CD14-positive monocyte (primary cell): ENCODE measurements at regions not wholly inside any gene's neighbourhood (a gene's known extent, or its start where the extent isn't known, plus 50 kb on each side); places are given as distances from the start of the nearest gene placed in this dataset.

ENCODE experiments used
- DNase-seq, 3 donors: peaks; one replicate each; pipeline ENCODE4 v3.0.0-alpha.2; 2011 to 2022
- H2AFZ ChIP-seq: 2 replicates; pipeline ENCODE4 v1.6.0; 2012; ENCODE audit warnings: mild to moderate bottlenecking, low read depth, low read length, inconsistent platforms; ENCODE audit not compliant: insufficient read depth, poor library complexity, severe bottlenecking
- H3K27ac ChIP-seq, 2 donors: 1 replicate in 1 of 2; 2 replicates in 1 of 2; pipeline ENCODE4 v1.5.1; 2012 to 2013; ENCODE audit warnings: low read length in 2 of 2, control low read depth in 1 of 2, inconsistent platforms in 1 of 2, low read depth in 1 of 2, mild to moderate bottlenecking in 1 of 2
- H3K27me3 ChIP-seq, 2 donors: one replicate each; pipeline versions ENCODE4 v1.6.0 to v1.6.1; 2011 to 2013; ENCODE audit warnings: low read length in 2 of 2; ENCODE audit not compliant: control insufficient read depth in 2 of 2, insufficient read depth in 2 of 2
- H3K36me3 ChIP-seq, 2 donors: replicated peaks in 1 of 2; 1 replicate in 1 of 2; 2 replicates in 1 of 2; pipeline versions ENCODE4 v1.5.1 to v1.6.1; 2012 to 2013; ENCODE audit warnings: low read length in 2 of 2, control low read depth in 1 of 2, inconsistent platforms in 1 of 2, mild to moderate bottlenecking in 1 of 2; ENCODE audit not compliant: insufficient read depth in 2 of 2, control insufficient read depth in 1 of 2
- H3K4me1 ChIP-seq, 2 donors: 1 replicate in 1 of 2; 2 replicates in 1 of 2; pipeline versions ENCODE4 v1.5.1 to v1.6.1; 2012 to 2013; ENCODE audit warnings: low read length in 2 of 2, control low read depth in 1 of 2, inconsistent platforms in 1 of 2, mild to moderate bottlenecking in 1 of 2, moderate library complexity in 1 of 2; ENCODE audit not compliant: insufficient read depth in 2 of 2, control insufficient read depth in 1 of 2
- H3K4me2 ChIP-seq: replicated peaks from 2 replicates; pipeline ENCODE3; 2012; ENCODE audit warnings: low read length, moderate library complexity, mild to moderate bottlenecking; ENCODE audit not compliant: poor library complexity, severe bottlenecking; ENCODE audit errors: extremely low read depth
- H3K4me3 ChIP-seq, 3 experiments: fragments of 200-600 bp in 1 of 3; sonication (generic) in 1 of 3; replicated peaks in 1 of 3; 1 replicate in 2 of 3; 2 replicates in 1 of 3; pipeline ENCODE4 v1.5.1; 2011 to 2013; ENCODE audit warnings: low read length in 3 of 3, mild to moderate bottlenecking in 3 of 3, control low read depth in 2 of 3, low read depth in 2 of 3, inconsistent platforms in 1 of 3, moderate library complexity in 1 of 3
- H3K79me2 ChIP-seq: 2 replicates; pipeline ENCODE4 v1.6.0; 2012; ENCODE audit warnings: mild to moderate bottlenecking, control low read depth, inconsistent platforms, low read length, moderate library complexity; ENCODE audit not compliant: insufficient read depth
- H3K9ac ChIP-seq: 2 replicates; pipeline ENCODE4 v1.6.0; 2017; ENCODE audit warnings: low read length, mild to moderate bottlenecking; ENCODE audit not compliant: insufficient read depth, poor library complexity, severe bottlenecking
- H3K9me3 ChIP-seq, 2 donors: replicated peaks in 1 of 2; 1 replicate in 1 of 2; 2 replicates in 1 of 2; pipeline versions ENCODE4 v1.5.1 to v1.6.1; 2012 to 2013; ENCODE audit warnings: low read length in 2 of 2, control low read depth in 1 of 2; ENCODE audit not compliant: control insufficient read depth in 1 of 2, insufficient read depth in 1 of 2
- H4K20me1 ChIP-seq: 2 replicates; pipeline ENCODE4 v1.6.0; 2012; ENCODE audit warnings: mild to moderate bottlenecking, low read length, control low read depth, moderate library complexity; ENCODE audit not compliant: insufficient read depth
- H3K27ac Mint-ChIP-seq, 7 donors: one replicate each; pipeline ENCODE4 v1.8.0; 2020; ENCODE audit warnings: mild to moderate bottlenecking in 7 of 7, mixed read lengths in 7 of 7, moderate library complexity in 6 of 7, inconsistent platforms in 2 of 7
- H3K27me3 Mint-ChIP-seq, 3 donors: one replicate each; pipeline ENCODE4 v1.8.0; 2021 to 2022; ENCODE audit warnings: low read depth in 3 of 3, mild to moderate bottlenecking in 3 of 3, mixed read lengths in 3 of 3, moderate library complexity in 3 of 3, inconsistent platforms in 1 of 3
- H3K36me3 Mint-ChIP-seq, 2 donors: one replicate each; pipeline ENCODE4 v1.8.0; 2020; ENCODE audit warnings: mixed read lengths in 2 of 2, inconsistent platforms in 1 of 2, mild to moderate bottlenecking in 1 of 2
- H3K4me1 Mint-ChIP-seq: one replicate; pipeline ENCODE4 v1.8.0; 2020; ENCODE audit warnings: mild to moderate bottlenecking, mixed read lengths
- H3K4me3 Mint-ChIP-seq, 2 donors: one replicate each; pipeline ENCODE4 v1.8.0; 2020; ENCODE audit warnings: mild to moderate bottlenecking in 2 of 2, mixed read lengths in 2 of 2, moderate library complexity in 1 of 2
- H3K9me3 Mint-ChIP-seq, 7 donors: one replicate each; pipeline ENCODE4 v1.8.0; 2020 to 2022; ENCODE audit warnings: mixed read lengths in 7 of 7, mild to moderate bottlenecking in 6 of 7, moderate library complexity in 6 of 7, inconsistent platforms in 2 of 7
- WGBS: methylation state at CpG from one replicate; pipeline ENCODE4 v1.1.5; 2013; ENCODE audit warnings: missing lambda C conversion rate; ENCODE audit not compliant: insufficient coverage; 5-methylcytosine and 5-hydroxymethylcytosine counted together
- intact Hi-C, 2 donors: fragments of 100-400 bp; cut with micrococcal nuclease; formaldehyde crosslinking; loops; one replicate each; pipeline versions ENCODE4 v1.15.0 to v1.15.1; 2023
- TF ChIP-seq, protein P1 (sequence below): fragments of 200-600 bp; IDR thresholded peaks from one replicate; pipeline ENCODE4 v1.8.0; 2022; ENCODE audit warnings: antibody characterized with exemption, mild to moderate bottlenecking

DNA sequence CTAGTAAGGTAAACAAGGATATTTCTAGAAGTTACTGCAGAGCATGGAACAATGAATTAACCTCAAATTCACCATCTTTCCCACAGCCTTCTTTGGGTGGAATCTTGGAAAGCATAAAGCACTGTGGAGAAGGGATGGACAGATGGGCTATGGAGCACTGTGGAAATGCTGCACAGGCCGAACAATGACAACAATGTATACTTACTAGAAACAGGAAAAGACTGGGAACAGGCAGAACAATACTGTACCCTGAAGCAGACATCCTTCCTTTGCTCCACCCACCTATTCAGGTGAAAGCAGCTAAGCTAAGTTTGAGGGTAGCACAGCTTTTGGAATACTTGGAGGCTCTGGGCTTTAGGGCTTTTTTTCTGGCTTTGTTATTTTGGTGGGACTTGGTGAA lies 250.6 kb upstream of the KLF8 start:
- Histone ChIP-seq H3K79me2 (no peaks in the 10 kb centered on the region), H2AFZ (no peak overlapping the region), H3K9ac (no peak overlapping the region), H3K4me3 (no peak overlapping the region), H3K27ac (no peak overlapping the region), H3K4me2 (no peak overlapping the region), H4K20me1 (no peaks in the 10 kb centered on the region), H3K27me3 (no peaks in the 10 kb centered on the region), H3K9me3 (peaks cover 0 to 7% of the 10 kb centered on the region in 2 donors), H3K4me1 (no peaks in the 10 kb centered on the region), H3K36me3 (no peaks in the 10 kb centered on the region)
- intact Hi-C loops = no loop called here
- no peak for DNase-seq
- H3K27me3 Mint-ChIP-seq = no peaks in the 10 kb centered on the region
- no peaks in the 10 kb centered on the region for H3K36me3 Mint-ChIP-seq
- H3K4me3 Mint-ChIP-seq = no peak overlapping the region
- WGBS = no CpG with 5 or more reads among the region's 1 CpG
- H3K9me3 Mint-ChIP-seq = peaks cover 1 to 14% (median 11%) of the 10 kb centered on the region in 7 donors
- H3K4me1 Mint-ChIP-seq = no peaks in the 10 kb centered on the region
- TF ChIP-seq, protein P1, sequence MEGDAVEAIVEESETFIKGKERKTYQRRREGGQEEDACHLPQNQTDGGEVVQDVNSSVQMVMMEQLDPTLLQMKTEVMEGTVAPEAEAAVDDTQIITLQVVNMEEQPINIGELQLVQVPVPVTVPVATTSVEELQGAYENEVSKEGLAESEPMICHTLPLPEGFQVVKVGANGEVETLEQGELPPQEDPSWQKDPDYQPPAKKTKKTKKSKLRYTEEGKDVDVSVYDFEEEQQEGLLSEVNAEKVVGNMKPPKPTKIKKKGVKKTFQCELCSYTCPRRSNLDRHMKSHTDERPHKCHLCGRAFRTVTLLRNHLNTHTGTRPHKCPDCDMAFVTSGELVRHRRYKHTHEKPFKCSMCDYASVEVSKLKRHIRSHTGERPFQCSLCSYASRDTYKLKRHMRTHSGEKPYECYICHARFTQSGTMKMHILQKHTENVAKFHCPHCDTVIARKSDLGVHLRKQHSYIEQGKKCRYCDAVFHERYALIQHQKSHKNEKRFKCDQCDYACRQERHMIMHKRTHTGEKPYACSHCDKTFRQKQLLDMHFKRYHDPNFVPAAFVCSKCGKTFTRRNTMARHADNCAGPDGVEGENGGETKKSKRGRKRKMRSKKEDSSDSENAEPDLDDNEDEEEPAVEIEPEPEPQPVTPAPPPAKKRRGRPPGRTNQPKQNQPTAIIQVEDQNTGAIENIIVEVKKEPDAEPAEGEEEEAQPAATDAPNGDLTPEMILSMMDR = no peak
- peak overlapping the region in 1 of 7 donors; percentile 26 for H3K27ac Mint-ChIP-seq

DNA sequence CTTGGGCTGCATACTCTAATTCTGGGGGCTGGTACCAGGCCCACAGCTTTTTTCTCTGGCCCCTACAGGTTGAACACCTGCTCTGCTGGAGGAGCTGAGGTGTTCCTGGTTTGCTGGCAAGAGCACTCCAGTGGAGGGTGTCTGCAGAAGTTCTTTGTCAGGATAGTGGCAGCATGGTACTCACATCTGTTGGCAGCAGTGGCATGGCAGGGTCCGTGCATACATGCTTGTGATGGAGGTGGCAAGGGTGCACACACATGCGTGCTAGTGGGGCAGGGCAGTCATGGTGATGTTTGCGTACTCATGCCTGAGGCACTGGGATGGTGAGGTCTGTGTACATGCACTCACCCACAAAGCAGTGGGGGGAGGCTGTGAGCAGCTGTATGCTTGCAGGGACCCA lies 235.5 kb upstream of the KLF8 start:
- Histone ChIP-seq H3K27me3 (no peaks in the 10 kb centered on the region), H3K4me2 (no peak overlapping the region), H3K79me2 (no peaks in the 10 kb centered on the region), H3K4me1 (no peaks in the 10 kb centered on the region), H4K20me1 (no peaks in the 10 kb centered on the region), H3K27ac (no peak overlapping the region), H2AFZ (no peak overlapping the region), H3K9ac (no peak overlapping the region), H3K36me3 (no peaks in the 10 kb centered on the region), H3K4me3 (no peak overlapping the region), H3K9me3 (peaks cover 11 to 15% of the 10 kb centered on the region in 2 donors)
- Mint-ChIP-seq H3K36me3 (no peaks in the 10 kb centered on the region), H3K4me1 (no peaks in the 10 kb centered on the region), H3K4me3 (no peak overlapping the region), H3K27ac (no peak overlapping the region), H3K27me3 (no peaks in the 10 kb centered on the region), H3K9me3 (peaks cover 0 to 22% (median 14%) of the 10 kb centered on the region in 7 donors)
- TF ChIP-seq, protein P1 = no peak
- intact Hi-C loops = no loop called here
- DNase-seq = no peak
- WGBS = no CpG with 5 or more reads among the region's 3 CpGs
